ENCODE measurements at regions not wholly inside any gene's neighbourhood (a gene's known extent, or its start where the extent isn't known, plus 50 kb on each side); places are given as distances from the start of the nearest gene placed in this dataset.

DNA sequence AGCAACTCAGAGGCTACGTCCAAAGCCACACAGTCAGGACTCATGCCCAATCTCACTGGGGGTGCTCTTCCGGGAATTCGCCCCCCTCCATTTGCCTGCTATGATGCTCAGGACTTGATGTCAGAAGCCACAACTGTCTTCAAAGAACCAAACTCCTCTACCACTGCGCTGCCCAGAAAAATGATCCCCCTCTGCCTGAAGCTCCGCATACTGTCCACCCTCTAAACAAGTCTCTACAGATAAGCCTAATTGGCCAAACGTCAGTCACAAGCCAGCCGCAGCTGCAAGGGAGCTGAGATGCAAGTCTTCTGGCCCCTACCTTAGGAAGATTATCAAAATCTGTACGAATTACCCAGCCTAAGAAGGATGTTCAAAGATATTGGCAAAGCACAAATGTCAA is 294.6 kb downstream of the BUD13 start:
- Histone ChIP-seq H3K27me3 (ENCODE audit: control insufficient read depth, insufficient read depth) (peaks cover 3% of the 10 kb centered on the region), H3K4me3 (ENCODE audit: low read length) (no peak overlapping the region), H3K27ac (ENCODE audit: low read length) (no peak overlapping the region), H3K9me3 (ENCODE audit: control insufficient read depth, low read length) (no peaks in the 10 kb centered on the region), H3K4me1 (ENCODE audit: control insufficient read depth, insufficient read depth, low read length) (no peaks in the 10 kb centered on the region)
- intact Hi-C loops (cut with DNase I) = no loop called here
- WGBS = 50% methylated on average over 8 of the region's 8 CpGs
- DNase-seq (no peak), ATAC-seq (no peak)

DNA sequence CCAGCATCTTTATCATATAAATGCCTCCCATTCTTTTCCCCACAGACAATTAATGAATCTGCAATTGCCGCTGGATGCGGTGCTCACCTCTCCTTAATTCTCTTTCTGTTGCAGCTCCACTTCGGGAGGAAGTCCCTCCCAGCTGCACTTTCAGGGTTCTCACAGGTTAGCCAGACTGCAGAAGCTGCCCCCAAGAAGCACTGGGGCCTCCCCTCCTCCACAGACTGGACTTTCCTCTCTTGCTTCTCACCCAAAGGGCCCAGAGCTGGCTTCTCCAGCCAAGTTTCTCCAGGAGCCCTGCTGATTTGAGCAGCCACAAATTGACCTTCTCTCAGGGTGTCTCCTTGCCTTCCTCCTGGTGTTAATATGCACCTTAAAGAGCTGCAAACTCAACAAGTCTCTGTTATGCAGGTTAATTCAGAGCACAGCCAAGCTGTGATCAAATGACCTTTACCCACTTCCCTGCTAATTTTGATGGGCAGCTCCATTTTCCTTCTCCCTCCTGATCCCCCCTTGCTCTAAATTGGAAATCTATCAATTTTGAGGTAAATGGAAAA is 298.9 kb downstream of the BUD13 start:
- H3K27me3 ChIP-seq (ENCODE audit: control insufficient read depth, insufficient read depth) = no peaks in the 10 kb centered on the region
- ATAC-seq = no peak
- intact Hi-C loops (cut with DNase I) = no loop called here
- DNase-seq = no peak
- H3K4me1 ChIP-seq (ENCODE audit: control insufficient read depth, insufficient read depth, low read length) = no peaks in the 10 kb centered on the region
- WGBS = 68% methylated on average over 3 of the region's 3 CpGs
- H3K27ac ChIP-seq (ENCODE audit: low read length) = no peak overlapping the region
- H3K9me3 ChIP-seq (ENCODE audit: control insufficient read depth, low read length) = no peaks in the 10 kb centered on the region
- no peak overlapping the region for H3K4me3 ChIP-seq (ENCODE audit: low read length)

DNA sequence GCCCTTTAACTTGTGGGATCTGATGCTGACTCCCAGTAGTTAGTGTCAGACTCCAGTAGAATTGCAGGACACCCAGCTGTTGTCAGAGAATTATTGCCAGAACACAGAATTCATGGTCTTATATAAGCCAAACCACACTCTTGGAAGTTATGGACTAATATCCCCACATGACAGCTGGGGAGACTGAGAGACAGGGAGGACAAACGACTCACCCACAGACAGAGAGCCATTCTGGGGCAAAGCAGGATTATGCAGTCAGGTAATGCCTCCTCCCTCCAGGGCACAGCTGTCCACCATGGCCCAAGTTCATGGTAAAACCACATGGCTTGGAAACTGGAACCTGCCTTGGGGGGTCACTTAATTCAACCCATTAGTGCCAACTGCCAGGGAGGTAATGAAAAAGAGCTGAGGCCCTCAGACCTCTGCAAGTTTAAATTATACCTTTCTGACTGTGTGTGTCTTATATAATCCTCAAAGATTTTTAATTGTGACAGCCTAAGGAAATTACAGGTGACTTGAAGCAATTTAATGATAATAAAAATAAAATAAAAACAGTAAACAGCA is 299.5 kb downstream of the BUD13 start:
- Histone ChIP-seq H3K4me1 (ENCODE audit: control insufficient read depth, insufficient read depth, low read length) (no peaks in the 10 kb centered on the region), H3K27ac (ENCODE audit: low read length) (no peak overlapping the region), H3K27me3 (ENCODE audit: control insufficient read depth, insufficient read depth) (no peaks in the 10 kb centered on the region), H3K4me3 (ENCODE audit: low read length) (no peak overlapping the region), H3K9me3 (ENCODE audit: control insufficient read depth, low read length) (no peaks in the 10 kb centered on the region)
- no peak for ATAC-seq
- no peak for DNase-seq
- intact Hi-C loops (cut with DNase I) = no loop called here
- WGBS = 34% methylated on average over 1 of the region's 1 CpG

DNA sequence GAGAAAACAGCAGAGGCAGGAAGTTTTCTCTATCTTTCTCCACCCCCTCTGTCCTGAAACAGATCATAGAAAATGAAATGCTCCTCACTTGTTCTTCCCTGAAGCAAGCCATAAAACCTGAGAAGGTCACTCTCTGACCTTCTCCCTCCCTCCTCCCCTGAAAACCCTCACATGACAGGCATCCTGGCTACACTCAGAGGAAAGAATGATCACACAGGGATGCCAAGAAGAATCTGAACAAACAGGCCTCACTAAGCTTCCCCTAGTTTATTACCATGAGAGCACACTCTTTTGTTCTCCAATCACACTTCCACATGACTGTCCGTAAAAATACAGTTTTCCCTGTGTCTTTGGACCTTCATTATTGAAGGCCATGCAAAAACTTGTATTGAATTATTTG is 300.1 kb downstream of the BUD13 start:
- 73% methylated on average over 1 of the region's 1 CpG for WGBS
- Histone ChIP-seq H3K9me3 (ENCODE audit: control insufficient read depth, low read length) (no peaks in the 10 kb centered on the region), H3K4me1 (ENCODE audit: control insufficient read depth, insufficient read depth, low read length) (no peaks in the 10 kb centered on the region), H3K27me3 (ENCODE audit: control insufficient read depth, insufficient read depth) (no peaks in the 10 kb centered on the region), H3K27ac (ENCODE audit: low read length) (no peak overlapping the region), H3K4me3 (ENCODE audit: low read length) (no peak overlapping the region)
- DNase-seq = no peak
- intact Hi-C loops (cut with DNase I) = no loop called here
- no peak for ATAC-seq

DNA sequence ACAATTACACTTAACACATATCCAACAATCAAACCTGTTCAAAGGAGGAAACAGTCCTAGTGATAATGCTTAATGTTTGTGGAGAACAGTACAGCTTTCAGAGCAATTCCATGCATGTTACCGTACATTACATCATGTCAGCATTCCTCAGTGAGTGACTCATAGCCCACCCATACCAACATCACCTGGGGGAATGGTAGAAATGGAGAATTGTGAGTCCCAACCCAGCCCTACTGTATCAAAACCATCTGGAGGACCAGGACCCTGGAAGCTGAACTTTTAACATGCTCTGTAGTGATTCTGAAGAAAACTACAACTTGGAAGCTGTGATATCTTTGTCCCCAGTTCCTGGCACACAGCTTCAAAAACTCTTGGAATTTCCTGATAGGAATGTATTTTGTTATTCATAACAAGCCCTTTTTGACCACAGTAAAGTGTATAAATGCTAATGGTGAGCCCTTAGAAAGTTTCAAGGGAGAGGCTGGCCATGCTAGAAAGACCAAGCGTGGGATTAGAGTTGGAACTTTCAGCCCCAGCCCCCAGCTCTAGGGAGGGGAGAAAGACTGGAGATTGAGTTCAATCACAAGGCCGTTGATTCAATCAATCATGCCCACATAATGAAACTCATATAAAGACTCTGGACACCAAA is 301.1 kb downstream of the BUD13 start:
- Histone ChIP-seq H3K9me3 (ENCODE audit: control insufficient read depth, low read length) (no peaks in the 10 kb centered on the region), H3K4me1 (ENCODE audit: control insufficient read depth, insufficient read depth, low read length) (no peaks in the 10 kb centered on the region), H3K27me3 (ENCODE audit: control insufficient read depth, insufficient read depth) (no peaks in the 10 kb centered on the region), H3K27ac (ENCODE audit: low read length) (no peak overlapping the region), H3K4me3 (ENCODE audit: low read length) (no peak overlapping the region)
- 57% methylated on average over 3 of the region's 3 CpGs for WGBS
- ATAC-seq (no peak), DNase-seq (no peak)
- intact Hi-C loops (cut with DNase I) = no loop called here

DNA sequence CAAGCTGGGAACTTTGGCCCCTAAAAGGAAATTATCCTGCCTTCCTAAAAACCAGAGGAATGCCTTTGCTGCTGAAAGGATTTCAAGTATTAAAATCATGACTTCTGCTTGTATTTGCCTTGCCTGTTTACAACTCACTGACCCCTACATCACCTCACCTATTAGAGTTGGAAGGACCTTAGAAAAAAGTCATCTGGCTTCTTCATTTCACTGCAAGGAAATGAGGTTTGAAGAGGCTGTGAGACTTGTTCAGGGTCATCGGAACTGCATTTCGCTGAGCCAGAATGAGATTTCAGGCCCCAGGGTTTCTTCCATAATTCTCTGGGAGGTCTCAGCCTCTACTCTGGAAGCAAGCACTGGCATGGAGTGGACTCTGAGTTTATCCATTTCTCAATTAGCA is 304.1 kb downstream of the BUD13 start:
- no peak for ATAC-seq
- WGBS = 94% methylated on average over 2 of the region's 2 CpGs
- no peak overlapping the region for H3K4me3 ChIP-seq (ENCODE audit: low read length)

DNA sequence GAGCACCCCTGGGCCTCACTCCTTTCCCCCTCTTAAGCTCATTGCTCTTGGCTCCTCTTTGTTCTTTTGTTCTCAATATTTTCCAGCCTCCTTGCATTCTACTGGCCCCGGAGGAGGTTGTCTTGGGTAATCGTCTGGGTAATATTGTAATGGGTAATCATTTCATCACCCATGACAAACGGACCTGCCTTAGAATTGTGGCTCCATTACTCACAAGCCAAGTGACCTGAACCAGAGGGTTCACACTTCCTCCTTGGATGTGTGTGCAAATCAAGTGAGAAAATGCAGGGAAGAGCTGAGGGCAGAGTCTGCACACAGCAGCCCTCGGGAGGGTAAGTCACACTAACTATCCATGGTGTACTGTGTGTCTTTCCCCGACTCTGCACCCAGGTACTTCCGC is 305.0 kb downstream of the BUD13 start:
- H3K9me3 ChIP-seq (ENCODE audit: control insufficient read depth, low read length) = no peaks in the 10 kb centered on the region
- H3K27ac ChIP-seq (ENCODE audit: low read length) = no peak overlapping the region
- H3K4me3 ChIP-seq (ENCODE audit: low read length) = no peak overlapping the region
- no peaks in the 10 kb centered on the region for H3K4me1 ChIP-seq (ENCODE audit: control insufficient read depth, insufficient read depth, low read length)
- peaks cover 2% of the 10 kb centered on the region for H3K27me3 ChIP-seq (ENCODE audit: control insufficient read depth, insufficient read depth)
- intact Hi-C loops (cut with DNase I) = no loop called here
- WGBS = 69% methylated on average over 6 of the region's 6 CpGs
- no peak for ATAC-seq
- DNase-seq = no peak

More for the DNA sequence above, 304.1 kb downstream of the BUD13 start:
- H3K4me1 ChIP-seq (ENCODE audit: control insufficient read depth, insufficient read depth, low read length) = no peaks in the 10 kb centered on the region
- DNase-seq = no peak
- no peaks in the 10 kb centered on the region for H3K9me3 ChIP-seq (ENCODE audit: control insufficient read depth, low read length)
- no peak overlapping the region for H3K27ac ChIP-seq (ENCODE audit: low read length)
- intact Hi-C loops (cut with DNase I) = no loop called here
- H3K27me3 ChIP-seq (ENCODE audit: control insufficient read depth, insufficient read depth) = peaks cover 2% of the 10 kb centered on the region

DNA sequence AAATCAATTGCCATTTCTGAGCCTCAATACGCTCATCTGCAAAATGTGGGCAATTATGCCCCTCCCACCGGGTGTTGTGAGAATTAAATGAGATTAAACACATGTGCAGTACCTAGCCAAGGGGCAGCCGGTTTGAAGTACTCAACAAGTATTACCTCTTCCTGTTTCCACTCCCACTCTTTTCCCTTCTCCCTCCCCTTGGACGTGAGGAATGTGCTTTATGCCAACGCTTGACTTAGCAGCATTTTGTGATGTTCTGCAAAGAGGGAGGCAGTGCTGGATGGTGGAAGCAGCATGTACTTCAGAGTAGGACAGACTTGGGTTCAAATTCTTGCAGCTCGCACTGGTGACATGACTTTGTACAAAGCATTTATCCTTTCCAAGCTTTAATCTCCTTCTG is 306.0 kb downstream of the BUD13 start:
- no peak for ATAC-seq
- DNase-seq = no peak
- H3K4me3 ChIP-seq (ENCODE audit: low read length) = no peak overlapping the region
- WGBS = 46% methylated on average over 6 of the region's 6 CpGs
- H3K9me3 ChIP-seq (ENCODE audit: control insufficient read depth, low read length) = no peaks in the 10 kb centered on the region
- no peak overlapping the region for H3K27ac ChIP-seq (ENCODE audit: low read length)
- peaks cover 2% of the 10 kb centered on the region for H3K27me3 ChIP-seq (ENCODE audit: control insufficient read depth, insufficient read depth)
- intact Hi-C loops (cut with DNase I) = no loop called here
- no peaks in the 10 kb centered on the region for H3K4me1 ChIP-seq (ENCODE audit: control insufficient read depth, insufficient read depth, low read length)

DNA sequence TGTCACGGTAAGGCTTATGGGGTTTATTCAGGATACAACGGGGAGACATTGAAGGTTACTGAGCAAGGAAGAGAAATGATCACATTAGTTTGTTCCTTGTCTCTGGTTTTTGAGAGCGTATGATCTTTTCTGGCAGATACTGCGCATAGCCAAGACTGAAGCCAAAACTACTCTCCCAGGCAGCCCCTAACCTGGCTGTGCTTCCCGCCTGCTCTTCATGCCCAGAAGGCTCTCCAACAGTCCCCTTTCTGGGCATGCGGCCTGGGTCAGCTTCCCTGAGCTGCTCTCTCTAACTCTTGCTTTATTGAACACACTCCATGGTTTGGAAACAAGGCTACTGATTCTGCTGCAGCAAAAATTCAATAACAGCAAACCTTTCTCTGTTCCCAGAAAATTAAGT is 306.6 kb downstream of the BUD13 start:
- DNase-seq (no peak), ATAC-seq (no peak)
- Histone ChIP-seq H3K9me3 (ENCODE audit: control insufficient read depth, low read length) (no peaks in the 10 kb centered on the region), H3K27me3 (ENCODE audit: control insufficient read depth, insufficient read depth) (peaks cover 4% of the 10 kb centered on the region), H3K27ac (ENCODE audit: low read length) (no peak overlapping the region), H3K4me1 (ENCODE audit: control insufficient read depth, insufficient read depth, low read length) (no peaks in the 10 kb centered on the region), H3K4me3 (ENCODE audit: low read length) (no peak overlapping the region)
- 72% methylated on average over 6 of the region's 6 CpGs for whole genome bisulfite sequencing
- intact Hi-C loops (cut with DNase I) = no loop called here

DNA sequence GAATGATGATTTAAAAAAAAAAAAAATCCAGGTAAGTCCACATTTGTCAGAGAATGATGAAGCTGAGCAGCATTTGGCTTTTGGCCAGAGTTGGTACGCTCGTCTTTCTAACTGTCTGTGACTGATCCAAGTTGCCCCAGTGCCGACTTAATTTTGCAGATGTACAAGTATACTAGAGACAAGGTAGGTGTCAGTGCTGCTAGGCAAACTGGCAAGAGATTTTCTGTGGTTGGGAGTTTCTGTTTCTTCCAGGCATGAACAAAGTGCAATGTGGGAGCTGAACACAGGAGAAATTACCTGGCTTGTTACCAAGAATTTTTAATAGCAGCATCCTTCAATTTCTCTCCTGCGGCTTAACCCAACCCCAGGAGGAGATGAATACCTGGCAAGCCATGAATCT is 307.7 kb downstream of the BUD13 start:
- no peak overlapping the region for H3K27ac ChIP-seq (ENCODE audit: low read length)
- WGBS = 71% methylated on average over 4 of the region's 4 CpGs
- H3K4me1 ChIP-seq (ENCODE audit: control insufficient read depth, insufficient read depth, low read length) = no peaks in the 10 kb centered on the region
- no peak overlapping the region for H3K4me3 ChIP-seq (ENCODE audit: low read length)
- DNase-seq (no peak), ATAC-seq (no peak)
- peaks cover 6% of the 10 kb centered on the region for H3K27me3 ChIP-seq (ENCODE audit: control insufficient read depth, insufficient read depth)
- intact Hi-C loops (cut with DNase I) = no loop called here
- no peaks in the 10 kb centered on the region for H3K9me3 ChIP-seq (ENCODE audit: control insufficient read depth, low read length)

DNA sequence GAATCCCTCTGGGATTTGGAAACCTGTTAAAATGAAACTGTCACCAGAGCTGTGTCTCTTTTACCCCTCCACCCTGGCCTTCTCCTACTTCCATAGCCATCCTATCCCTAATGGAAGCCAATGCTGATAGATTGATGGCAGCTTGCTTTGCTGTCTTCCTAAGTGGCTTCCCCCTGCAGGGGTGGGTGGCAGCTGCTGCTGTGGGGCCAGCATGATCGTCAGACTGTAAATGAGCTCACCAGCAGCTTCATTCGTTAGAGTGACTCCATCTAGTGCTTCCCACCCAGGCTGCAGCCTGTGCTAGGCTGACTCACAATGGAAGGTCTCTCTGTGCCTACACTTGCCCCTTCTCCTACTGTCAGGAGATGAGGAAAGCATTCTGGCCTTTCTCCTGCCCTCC is 311.0 kb downstream of the BUD13 start:
- no peaks in the 10 kb centered on the region for H3K9me3 ChIP-seq (ENCODE audit: control insufficient read depth, low read length)
- no peaks in the 10 kb centered on the region for H3K4me1 ChIP-seq (ENCODE audit: control insufficient read depth, insufficient read depth, low read length)
- ATAC-seq (no peak), DNase-seq (no peak)
- peaks cover 6% of the 10 kb centered on the region for H3K27me3 ChIP-seq (ENCODE audit: control insufficient read depth, insufficient read depth)
- H3K4me3 ChIP-seq (ENCODE audit: low read length) = no peak overlapping the region
- H3K27ac ChIP-seq (ENCODE audit: low read length) = no peak overlapping the region
- WGBS = 35% methylated on average over 2 of the region's 2 CpGs
- intact Hi-C loops (cut with DNase I) = no loop called here

Data from right cardiac atrium (tissue), 5 donors.